PC-9 (cell line): ENCODE measurements at regions not wholly inside any gene's neighbourhood (a gene's known extent, or its start where the extent isn't known, plus 50 kb on each side); places are given as distances from the start of the nearest gene placed in this dataset.

Experiments used
- BruUV-seq: library from RNA; stranded (reverse); fragments of 400-500 nt; replicated peaks from 2 replicates; lab custom pipeline; 2021; lab: Mats Ljungman, UMichigan
- CTCF ChIA-PET: fragments of 300-600 bp; sonication (Branson Sonifier 250); formaldehyde crosslinking; loops from one replicate; lab custom pipeline; 2022; ENCODE audit warnings: antibody characterized with exemption; lab: Charles Lee
- POLR2A ChIA-PET: fragments of 300-600 bp; sonication (Branson Sonifier 250); formaldehyde crosslinking; loops from one replicate; lab custom pipeline; 2022; ENCODE audit warnings: antibody characterized with exemption; ENCODE audit not compliant: unreplicated experiment; lab: Charles Lee
- DNase-seq, 2 experiments: peaks; one replicate each; pipeline versions ENCODE4 v3.0.0 to v3.0.0-alpha.2; 2015 to 2022; ENCODE audit warnings: mixed read lengths in 1 of 2
- H2AFZ ChIP-seq: fragments of 200-600 bp; sonication (generic); 2 replicates; pipeline ENCODE4 v1.8.1; 2017; ENCODE audit warnings: antibody characterized with exemption
- H3F3A ChIP-seq: fragments of 200-600 bp; sonication (generic); 2 replicates; pipeline ENCODE4 v1.8.1; 2017; ENCODE audit warnings: antibody characterized with exemption, mild to moderate bottlenecking, low read depth; ENCODE audit not compliant: insufficient read depth
- H3K27ac ChIP-seq: fragments of 200-600 bp; sonication (generic); 2 replicates; pipeline ENCODE4 v1.6.1; 2016; ENCODE audit warnings: mixed run types
- H3K27me3 ChIP-seq: fragments of 200-600 bp; sonication (generic); 2 replicates; pipeline ENCODE4 v1.6.1; 2016; ENCODE audit warnings: low read depth, mixed run types; ENCODE audit not compliant: insufficient read depth
- H3K36me3 ChIP-seq: fragments of 200-600 bp; sonication (generic); 2 replicates; pipeline ENCODE4 v1.6.1; 2016; ENCODE audit warnings: low read depth, mixed run types
- H3K4me1 ChIP-seq: fragments of 200-600 bp; sonication (generic); replicated peaks from 2 replicates; pipeline ENCODE4 v1.6.1; 2016; ENCODE audit warnings: mixed run types; ENCODE audit not compliant: insufficient read depth
- H3K4me2 ChIP-seq: fragments of 200-600 bp; sonication (generic); 2 replicates; pipeline ENCODE4 v1.6.1; 2017; ENCODE audit warnings: mixed run types
- H3K4me3 ChIP-seq: fragments of 200-600 bp; sonication (generic); 2 replicates; pipeline ENCODE4 v1.6.1; 2016; ENCODE audit warnings: mixed run types
- H3K79me2 ChIP-seq: fragments of 200-600 bp; sonication (generic); 2 replicates; pipeline ENCODE4 v1.6.1; 2017; ENCODE audit warnings: low read depth, mixed run types
- H3K9me2 ChIP-seq: fragments of 200-600 bp; sonication (generic); 2 replicates; pipeline ENCODE4 v1.8.1; 2017; ENCODE audit warnings: mild to moderate bottlenecking; ENCODE audit not compliant: insufficient read depth
- H3K9me3 ChIP-seq: fragments of 200-600 bp; sonication (generic); 2 replicates; pipeline ENCODE4 v1.8.1; 2016; ENCODE audit warnings: low read depth; ENCODE audit not compliant: insufficient read depth
- H4K20me1 ChIP-seq: fragments of 200-600 bp; sonication (generic); 2 replicates; pipeline ENCODE4 v1.8.1; 2017; ENCODE audit not compliant: insufficient read depth
- CTCF ChIP-seq: fragments of 200-600 bp; sonication (generic); conservative IDR thresholded peaks from 2 replicates; pipeline ENCODE4 v1.6.1; 2017; ENCODE audit warnings: mixed run types, antibody characterized with exemption, mild to moderate bottlenecking, moderate library complexity
- EZH2 ChIP-seq: fragments of 200-600 bp; sonication (generic); IDR thresholded peaks from 2 replicates; pipeline ENCODE4 v1.8.0; 2017; ENCODE audit warnings: antibody characterized with exemption, low read depth
- intact Hi-C: fragments of 100-400 bp; cut with micrococcal nuclease; formaldehyde crosslinking; loops from one replicate; pipeline ENCODE4 v1.10.0; 2022; ENCODE audit not compliant: unreplicated experiment

- Histone ChIP-seq H3K9me2 (no peaks in the 10 kb centered on the region), H3K36me3 (no peaks in the 10 kb centered on the region), H3K4me3 (no peak overlapping the region), H3K27me3 (peaks cover 72% of the 10 kb centered on the region), H3K9me3 (no peaks in the 10 kb centered on the region), H3K4me1 (no peaks in the 10 kb centered on the region), H2AFZ (no peak overlapping the region), H3F3A (no peaks in the 10 kb centered on the region), H3K4me2 (no peak overlapping the region), H3K79me2 (no peaks in the 10 kb centered on the region), H4K20me1 (peaks cover 2% of the 10 kb centered on the region; the same call in 1 of the 2 replicates), H3K27ac (no peak overlapping the region)
- ChIA-PET CTCF (no interaction called here), POLR2A (no interaction called here)
- TF ChIP-seq CTCF (no peak), EZH2 (no peak)
- intact Hi-C loops, result no loop called here
- BruUV-seq, result no TSS peak
- no peak for DNase-seq
These were observed 52.2 kb upstream of the SLC6A11 start for GRCh38 chr3:10763817-10764258.

- no peak overlapping the region for H2AFZ ChIP-seq
- H3K4me2 ChIP-seq, result no peak overlapping the region
- H3F3A ChIP-seq, result no peaks in the 10 kb centered on the region
- no TSS peak for BruUV-seq
- no peaks in the 10 kb centered on the region for H3K36me3 ChIP-seq
- H3K27me3 ChIP-seq, result peaks cover 77% of the 10 kb centered on the region
- ChIA-PET POLR2A (no interaction called here), CTCF (no interaction called here)
- DNase-seq, result no peak
- no peak overlapping the region for H3K27ac ChIP-seq
- no peaks in the 10 kb centered on the region for H3K9me2 ChIP-seq
- H3K79me2 ChIP-seq, result no peaks in the 10 kb centered on the region
- H3K4me1 ChIP-seq, result no peaks in the 10 kb centered on the region
- intact Hi-C loops, result no loop called here
- no peak overlapping the region for H3K4me3 ChIP-seq
- H4K20me1 ChIP-seq, result no peaks in the 10 kb centered on the region
- no peaks in the 10 kb centered on the region for H3K9me3 ChIP-seq
- TF ChIP-seq EZH2, result no peak
These were observed 51.6 kb upstream of the SLC6A11 start for GRCh38 chr3:10764259-10765051.

- POLR2A ChIA-PET, result no interaction called here
- BruUV-seq, result no TSS peak
These were observed 49.9 kb upstream of the SLC6A11 start for GRCh38 chr3:10766049-10766705.

More at GRCh38 chr3:10766049-10766705, 49.9 kb upstream of the SLC6A11 start:
- H3K9me2 ChIP-seq, result no peaks in the 10 kb centered on the region
- no peaks in the 10 kb centered on the region for H3F3A ChIP-seq
- DNase-seq, result no peak
- intact Hi-C loops, result no loop called here
- CTCF ChIA-PET, result no interaction called here
- no peak overlapping the region for H3K27ac ChIP-seq
- no peaks in the 10 kb centered on the region for H3K4me1 ChIP-seq
- no peak overlapping the region for H2AFZ ChIP-seq
- H3K27me3 ChIP-seq, result peaks cover 85% of the 10 kb centered on the region
- no peaks in the 10 kb centered on the region for H3K9me3 ChIP-seq
- no peaks in the 10 kb centered on the region for H3K79me2 ChIP-seq
- H4K20me1 ChIP-seq, result no peaks in the 10 kb centered on the region
- no peak overlapping the region for H3K4me2 ChIP-seq
- TF ChIP-seq CTCF, result no peak
- TF ChIP-seq EZH2, result no peak
- no peaks in the 10 kb centered on the region for H3K36me3 ChIP-seq
- no peak overlapping the region for H3K4me3 ChIP-seq
